Head of caudate nucleus (tissue), 42 donors: ENCODE measurements at regions not wholly inside any gene's neighbourhood (a gene's known extent, or its start where the extent isn't known, plus 50 kb on each side); places are given as distances from the start of the nearest gene placed in this dataset.

Experiments
- DNase-seq, 42 donors: peaks; one replicate each; pipeline versions ENCODE4 v3.0.0 to v3.0.0-alpha.2; 2020 to 2021; ENCODE audit warnings: mixed read lengths in 7 of 42
- intact Hi-C: fragments of 100-400 bp; cut with DNase I; formaldehyde crosslinking; loops from one replicate; pipeline ENCODE4 v1.15.0; 2022

DNA sequence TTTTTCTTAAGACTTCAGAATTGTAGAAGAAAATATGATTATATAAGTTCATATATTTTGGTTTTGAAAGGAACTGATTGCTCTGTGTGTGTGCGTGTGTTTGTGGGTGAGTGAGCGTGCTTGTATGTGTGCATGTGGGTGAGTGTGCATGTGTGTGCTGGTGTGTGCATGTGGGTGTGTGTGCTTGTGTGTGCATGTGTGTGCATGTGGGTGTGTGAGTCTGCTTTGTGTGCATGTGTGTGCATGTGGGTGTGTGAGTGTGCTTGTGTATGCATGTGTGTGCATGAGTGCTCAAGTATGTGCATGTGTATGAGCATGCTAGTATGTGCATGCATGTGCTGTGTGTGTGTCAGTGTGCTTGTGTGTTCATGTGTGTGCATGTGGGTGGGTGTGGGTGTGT, 238.5 kb downstream of the CDC5L start:
- DNase-seq, result no peak
- intact Hi-C loops, result no loop called here

DNA sequence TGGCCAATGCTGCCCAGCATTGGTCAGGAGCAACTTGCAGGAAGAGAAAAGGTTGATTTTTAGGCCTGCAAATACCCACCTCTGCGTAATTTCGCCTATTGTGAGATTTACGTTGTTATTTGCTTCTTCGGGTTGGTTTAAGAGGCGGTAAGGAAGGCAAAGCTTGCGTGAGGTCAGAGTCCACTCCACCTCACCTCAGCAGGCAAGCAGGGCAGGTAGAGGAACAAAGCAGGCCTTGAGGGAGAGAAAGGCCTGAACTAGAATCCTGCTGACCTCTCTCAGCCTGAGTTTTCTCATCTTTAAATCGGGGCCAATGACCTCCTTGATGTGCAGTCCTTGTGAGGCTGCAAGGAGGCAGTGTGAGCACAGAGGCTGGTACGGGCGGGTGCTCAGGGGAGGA, 239.1 kb downstream of the CDC5L start:
- DNase-seq, result no peak
- intact Hi-C loops, result no loop called here

DNA sequence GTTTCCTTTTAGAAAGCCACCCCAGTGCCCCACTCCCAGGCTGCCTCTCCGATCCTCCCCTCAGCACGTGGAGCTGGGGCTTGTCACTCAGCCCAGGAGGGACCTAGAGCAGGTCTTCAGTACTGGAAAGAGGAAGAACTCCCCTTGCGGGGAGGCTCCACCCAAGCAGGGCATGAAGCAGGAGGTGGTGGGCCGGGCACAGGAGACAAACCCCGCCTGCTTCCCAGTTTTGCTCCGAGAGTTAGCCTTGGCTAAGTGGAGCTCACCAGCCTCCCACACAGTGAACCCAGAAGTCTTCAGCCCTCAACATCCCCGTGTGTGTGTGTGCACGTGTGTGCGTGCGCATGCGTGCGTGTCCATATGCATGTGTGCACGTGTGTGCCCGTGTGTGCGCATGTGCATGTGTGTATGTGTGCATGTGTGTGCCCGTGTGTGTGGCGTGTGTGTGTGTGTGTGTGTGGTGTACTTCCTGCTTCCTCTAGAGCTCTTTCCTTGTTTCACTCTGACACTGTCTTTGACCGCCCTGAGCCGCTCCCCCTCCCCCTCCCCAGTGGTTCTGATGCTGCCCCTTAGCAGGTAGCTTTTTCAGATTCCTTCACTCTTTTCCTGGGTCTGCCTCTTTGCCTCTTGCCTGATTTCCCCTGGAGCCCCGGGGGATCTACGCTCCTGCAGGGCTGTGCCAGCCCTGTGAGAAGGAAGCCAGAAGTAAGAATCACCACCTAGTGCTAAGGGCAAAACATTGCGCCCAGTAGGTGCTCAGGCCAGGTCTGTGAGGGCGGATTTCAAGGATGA, 239.8 kb downstream of the CDC5L start:
- DNase-seq, result peak in 29 of 42 donors; percentile 6 to 50 (median 23)
- intact Hi-C loops, result no loop called here

DNA sequence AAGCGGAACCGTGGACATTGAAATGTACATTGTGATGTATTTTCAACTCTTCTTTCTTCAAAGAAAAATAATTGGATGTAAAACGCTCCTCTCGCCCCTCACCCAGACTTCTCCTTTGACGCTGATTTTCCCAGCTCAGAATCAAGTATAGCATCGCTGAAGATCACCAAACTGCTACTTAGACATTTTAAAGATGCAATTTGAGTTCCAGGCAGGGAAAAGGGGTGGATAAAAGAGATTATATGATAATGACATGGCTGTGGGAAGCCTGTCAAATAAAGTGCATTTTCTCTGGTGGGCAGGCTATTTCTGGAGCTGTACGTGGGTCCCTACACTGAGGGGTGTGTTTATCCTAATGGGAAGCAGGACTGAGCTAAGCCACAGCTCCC, 240.4 kb downstream of the CDC5L start:
- no peak for DNase-seq
- intact Hi-C loops, result no loop called here

DNA sequence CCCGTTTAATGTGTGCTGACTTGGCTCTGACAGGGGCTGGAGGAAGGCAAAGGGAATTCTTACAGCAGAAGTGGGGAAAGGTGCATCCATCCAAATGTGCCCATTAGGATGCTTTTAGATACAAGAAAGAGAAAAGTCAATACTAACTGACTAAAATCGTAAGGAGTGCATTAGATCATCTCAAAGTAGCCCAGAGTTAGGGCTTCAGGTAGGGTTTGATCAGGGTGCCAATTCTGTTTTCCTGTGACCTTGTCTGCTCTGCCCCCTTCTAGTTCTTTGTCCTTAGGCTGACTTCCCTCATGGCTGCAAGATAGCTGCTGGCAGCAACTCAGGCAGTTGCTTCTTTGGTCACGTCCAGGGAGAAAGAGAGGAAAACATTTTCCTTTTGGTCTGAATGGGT, 240.8 kb downstream of the CDC5L start:
- no peak for DNase-seq
- intact Hi-C loops, result no loop called here

DNA sequence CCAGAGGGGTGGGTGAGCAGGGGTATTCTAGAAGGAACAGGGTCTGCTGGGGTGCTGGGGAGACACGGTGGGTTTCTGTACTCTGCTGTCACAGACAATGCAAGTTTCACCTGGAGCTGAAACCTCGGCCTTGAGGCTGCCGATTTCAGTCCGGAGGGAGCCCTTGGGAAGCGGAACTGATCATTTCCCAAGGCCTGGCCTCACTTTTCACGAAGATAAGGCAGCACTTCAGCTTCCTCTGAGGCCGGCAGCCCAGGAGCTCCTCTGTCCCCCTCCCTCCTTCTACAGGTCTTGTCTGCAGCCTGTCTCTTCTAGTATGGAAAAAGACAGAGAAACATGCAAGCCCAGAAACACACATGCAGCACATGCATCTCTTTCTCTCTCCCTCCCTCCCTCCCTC, 242.1 kb downstream of the CDC5L start:
- peak in 1 of 42 donors; percentile 6 for DNase-seq
- intact Hi-C loops, result no loop called here

DNA sequence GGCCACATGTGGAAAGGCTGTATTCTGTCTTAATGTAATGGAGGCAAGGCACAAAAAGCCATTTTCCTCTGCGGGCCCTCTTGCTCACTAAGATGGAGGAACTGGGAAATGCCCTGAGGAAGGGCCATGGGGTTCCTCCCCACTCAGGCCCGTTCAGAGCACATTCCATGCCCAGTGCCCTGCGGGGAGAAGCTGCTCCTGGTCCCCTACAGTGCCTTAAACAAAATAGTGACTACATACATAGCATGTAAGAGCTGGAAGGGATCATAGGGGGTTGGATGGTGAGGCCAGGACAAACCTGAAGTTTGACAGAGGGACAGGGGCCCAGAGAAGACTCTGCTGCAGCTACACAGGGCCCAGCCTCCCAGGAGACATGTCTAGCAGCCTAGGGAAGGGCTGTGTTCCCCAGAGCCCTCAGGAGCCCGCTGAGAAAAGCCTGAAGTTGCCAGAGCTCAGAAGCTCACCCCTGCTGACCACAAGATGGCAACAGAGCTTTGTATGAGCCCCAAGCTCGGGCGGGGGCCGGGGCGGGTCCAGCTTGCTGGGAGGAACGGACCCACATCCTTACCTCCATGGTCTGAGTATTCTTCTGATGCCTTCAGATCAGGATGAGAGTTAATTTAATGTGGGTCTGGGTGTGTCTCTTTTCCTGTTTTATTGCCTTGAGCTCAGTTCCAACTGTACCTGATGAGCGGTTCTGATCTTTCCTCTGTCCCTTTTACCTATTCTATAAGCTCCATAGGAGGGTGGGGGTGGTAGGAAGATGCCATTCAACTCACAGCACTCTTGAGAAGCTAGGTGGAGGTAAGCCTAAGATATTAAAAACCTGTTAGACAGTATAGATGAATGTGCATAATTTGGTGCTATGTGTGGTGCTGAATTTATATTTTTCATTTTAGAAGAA, 242.9 kb downstream of the CDC5L start:
- peak in 32 of 42 donors; percentile 9 to 62 (median 27) for DNase-seq
- intact Hi-C loops, result no loop called here

DNA sequence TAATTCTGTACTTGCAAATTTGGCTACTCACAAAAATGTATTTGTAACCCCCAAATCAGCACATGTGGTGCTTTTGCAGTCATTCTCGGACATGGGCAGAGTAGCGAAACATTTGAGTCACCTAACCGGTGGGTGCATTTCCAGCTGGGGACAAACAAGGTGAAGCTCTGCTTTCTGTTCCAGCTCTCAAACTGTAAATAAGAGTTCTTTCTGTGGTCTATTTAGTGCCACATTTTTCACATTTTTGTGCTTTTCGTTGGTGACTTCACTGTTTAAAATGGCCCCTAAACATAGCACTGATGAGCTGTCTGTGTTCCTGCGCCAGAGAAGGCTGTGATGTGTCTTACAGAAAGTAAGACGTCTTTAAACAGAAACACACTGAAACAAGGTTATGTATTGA, 244.5 kb downstream of the CDC5L start:
- intact Hi-C loops, result no loop called here
- no peak for DNase-seq

DNA sequence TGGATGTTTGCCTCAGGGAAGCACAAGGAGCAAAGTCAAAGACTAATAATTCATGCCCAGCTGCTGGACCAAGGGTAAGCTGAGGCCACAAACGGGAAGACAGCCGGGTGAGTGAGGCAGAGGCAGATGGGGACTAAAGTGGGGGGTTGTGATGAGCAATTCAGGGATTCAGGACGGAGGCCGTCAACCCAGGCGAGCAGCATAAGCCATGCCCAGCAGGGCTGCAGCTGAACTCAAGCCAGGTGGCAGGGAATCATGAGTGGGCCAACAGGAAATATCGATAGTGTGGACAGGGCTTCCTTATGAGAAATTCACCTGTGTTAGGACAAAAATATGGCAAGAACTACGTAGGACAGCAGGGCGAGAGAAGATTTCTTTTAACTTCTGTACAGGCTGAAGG, 246.8 kb downstream of the CDC5L start:
- no peak for DNase-seq
- intact Hi-C loops, result no loop called here

DNA sequence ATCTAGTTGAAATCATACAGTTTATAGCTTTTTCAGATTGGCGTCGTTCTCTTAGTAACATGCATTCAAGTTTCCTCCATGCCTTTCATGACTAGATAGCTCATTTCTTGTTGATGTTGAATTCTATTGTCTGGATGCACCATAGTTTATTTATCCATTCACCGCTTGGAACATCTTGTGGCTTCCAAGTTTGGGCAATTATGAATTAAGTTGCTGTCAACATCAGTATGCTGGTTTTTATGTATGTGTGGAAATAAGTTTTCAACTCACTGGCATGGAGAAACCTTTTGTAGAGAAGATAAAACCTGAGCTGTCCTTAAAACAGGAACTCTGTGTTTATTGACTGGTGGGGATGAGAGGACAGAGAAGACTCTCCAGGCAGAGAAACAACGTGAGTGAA, 248.0 kb downstream of the CDC5L start:
- intact Hi-C loops, result no loop called here
- DNase-seq, result no peak

DNA sequence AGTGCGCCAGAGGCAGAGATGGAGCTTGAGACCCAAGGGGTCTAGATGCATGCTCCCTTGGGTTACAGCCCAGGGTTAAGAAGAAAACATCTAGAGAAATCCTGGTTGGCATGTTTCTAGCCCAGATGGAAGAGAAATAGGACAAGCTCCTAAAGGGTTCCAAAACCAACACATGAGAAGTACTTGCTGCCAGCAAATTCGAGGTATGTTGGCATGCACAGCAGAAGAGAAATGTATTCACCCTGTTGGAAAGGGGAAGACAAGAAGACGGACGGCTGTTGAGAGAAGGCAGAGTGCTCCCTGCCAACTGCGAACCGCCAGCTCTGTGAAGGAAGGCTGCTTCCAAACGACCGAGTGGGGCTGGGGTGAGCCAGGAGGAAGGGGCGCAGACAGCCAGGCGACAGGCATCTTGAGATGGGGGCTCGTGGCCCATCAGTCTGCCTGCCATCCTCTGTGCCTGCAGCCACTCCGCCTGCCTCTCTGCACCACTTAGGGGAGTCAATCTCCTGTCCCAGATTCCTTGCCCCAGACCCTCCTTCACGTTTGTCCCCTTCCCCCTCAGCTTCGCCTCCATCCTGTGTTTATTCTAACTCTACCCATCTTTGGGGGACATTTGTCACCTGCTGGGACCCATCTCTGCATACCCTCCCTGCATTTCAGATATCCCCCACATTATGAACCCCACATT, 249.2 kb downstream of the CDC5L start:
- intact Hi-C loops, result no loop called here
- DNase-seq, result no peak

DNA sequence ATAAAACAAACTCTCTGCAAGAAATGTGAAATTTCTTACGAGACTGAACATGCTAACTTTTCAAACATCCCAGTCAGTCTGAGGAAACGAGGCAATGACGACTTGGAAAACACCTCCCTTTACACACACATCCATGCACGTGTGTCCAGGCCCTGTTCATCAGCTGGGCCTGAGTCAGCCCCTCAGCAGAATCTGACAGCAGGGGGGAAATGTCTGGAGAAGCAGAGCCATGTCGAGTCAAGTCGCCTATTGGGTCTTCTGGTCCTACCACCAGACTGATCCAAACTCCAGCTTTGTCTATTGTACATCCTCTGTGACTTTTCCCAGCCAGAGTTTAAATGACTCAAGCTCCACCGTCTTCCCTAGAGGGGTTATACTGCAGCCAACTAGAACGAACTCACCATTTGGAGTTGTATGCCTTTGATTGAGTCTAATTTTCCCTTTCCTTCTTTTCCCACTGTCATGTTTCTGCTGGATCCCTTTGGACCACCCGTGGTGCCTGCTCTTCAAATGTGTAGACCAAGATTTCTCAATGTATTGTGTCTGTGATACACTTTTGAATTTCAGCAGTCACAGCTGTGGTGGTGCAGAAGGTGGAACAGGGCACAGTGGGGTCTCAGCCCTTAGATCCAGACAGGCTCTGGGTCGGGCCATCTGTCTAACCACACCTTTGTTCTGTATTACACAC, 254.0 kb downstream of the CDC5L start:
- no peak for DNase-seq

DNA sequence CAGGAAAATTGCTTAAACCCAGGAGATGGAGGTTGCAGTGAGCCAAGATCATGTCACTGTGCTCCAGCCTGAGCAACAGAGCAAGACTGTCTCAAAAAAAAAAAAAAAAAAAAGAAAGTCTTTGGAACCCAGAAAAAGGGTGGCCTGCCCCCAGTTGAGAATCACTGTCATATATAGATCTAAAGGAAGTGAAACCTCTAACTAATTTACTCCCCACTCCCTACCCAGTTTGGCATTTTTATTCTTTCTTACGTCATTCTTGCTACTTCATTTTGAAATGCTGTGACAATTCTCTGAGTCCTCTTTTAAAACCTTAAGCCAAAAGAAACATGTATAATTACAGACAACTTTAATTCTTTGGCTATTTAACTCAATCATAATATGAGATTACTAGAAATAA, 254.8 kb downstream of the CDC5L start:
- intact Hi-C loops, result no loop called here

More for the DNA sequence above, 254.0 kb downstream of the CDC5L start:
- intact Hi-C loops, result no loop called here

DNA sequence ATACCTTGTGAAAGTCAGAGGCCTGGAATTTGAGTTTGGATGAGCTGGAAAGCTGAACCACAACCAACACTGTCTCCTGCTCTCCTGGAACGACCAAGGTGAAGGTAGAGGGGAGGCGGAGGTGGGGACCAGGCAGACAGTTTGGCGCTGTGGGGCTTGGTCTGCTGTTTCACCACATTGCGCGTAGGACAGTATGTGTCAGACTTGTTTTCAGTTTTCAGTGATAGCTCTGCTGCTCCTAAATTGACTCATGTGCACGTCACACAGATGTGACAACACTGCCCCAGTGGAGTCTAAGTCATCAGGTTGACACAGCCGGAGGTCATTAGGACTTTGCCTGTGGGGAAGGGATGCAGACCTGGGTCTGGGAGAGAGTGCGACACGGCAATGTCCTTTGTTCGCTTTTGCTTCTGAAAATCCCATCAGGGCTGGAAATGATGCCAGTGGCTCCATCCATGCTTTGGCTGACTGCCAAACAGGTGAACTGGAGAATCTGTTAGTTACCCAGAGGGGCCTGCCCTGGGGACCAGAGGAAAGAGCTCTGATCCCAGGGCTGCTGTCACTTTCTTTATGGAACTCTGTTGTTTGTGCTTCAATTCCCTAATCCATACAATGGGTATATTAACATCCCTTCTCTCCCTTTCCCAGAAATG, 255.5 kb downstream of the CDC5L start:
- intact Hi-C loops, result no loop called here
- DNase-seq, result no peak

More for the DNA sequence above, 254.8 kb downstream of the CDC5L start:
- no peak for DNase-seq

DNA sequence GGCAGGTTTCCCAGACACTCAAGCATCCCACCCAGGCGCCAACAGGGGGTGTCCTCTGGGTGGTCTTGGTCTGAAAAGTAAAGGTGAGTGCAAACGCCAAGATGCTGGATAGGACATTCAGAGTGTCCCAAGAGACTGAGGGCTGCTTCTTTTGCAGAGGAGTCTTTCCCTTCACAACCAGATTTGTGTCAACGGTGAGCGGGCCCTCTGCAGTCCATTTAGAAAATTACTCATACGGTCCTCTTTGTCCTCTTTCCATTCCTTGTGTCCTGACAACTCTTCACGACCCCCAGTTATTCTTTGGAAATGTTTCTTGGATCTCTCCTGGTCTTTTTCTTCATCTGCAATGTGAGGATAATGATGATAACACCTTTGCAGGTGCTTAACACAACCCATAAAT, 257.8 kb downstream of the CDC5L start:
- no peak for DNase-seq
- intact Hi-C loops, result no loop called here

DNA sequence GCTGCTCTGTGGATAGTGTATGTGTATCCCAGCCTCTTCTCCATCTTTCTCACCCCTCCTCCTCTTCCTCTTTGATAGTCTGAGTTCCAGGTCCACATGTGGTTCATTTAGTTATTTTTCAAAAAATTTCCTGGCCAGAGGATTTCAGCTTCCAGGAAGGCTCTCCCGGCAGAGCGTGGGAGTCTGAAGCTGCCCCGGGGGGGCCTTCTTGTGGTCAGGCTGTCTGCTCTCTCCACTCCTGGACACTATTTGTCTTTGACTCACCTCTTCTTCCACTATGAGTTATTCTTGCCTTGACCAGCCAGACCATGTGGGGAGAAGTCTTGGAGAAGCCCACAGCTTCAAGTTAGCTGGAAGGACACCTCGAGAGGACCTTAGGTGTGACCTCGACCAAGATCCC, 258.8 kb downstream of the CDC5L start:
- intact Hi-C loops, result no loop called here
- no peak for DNase-seq

DNA sequence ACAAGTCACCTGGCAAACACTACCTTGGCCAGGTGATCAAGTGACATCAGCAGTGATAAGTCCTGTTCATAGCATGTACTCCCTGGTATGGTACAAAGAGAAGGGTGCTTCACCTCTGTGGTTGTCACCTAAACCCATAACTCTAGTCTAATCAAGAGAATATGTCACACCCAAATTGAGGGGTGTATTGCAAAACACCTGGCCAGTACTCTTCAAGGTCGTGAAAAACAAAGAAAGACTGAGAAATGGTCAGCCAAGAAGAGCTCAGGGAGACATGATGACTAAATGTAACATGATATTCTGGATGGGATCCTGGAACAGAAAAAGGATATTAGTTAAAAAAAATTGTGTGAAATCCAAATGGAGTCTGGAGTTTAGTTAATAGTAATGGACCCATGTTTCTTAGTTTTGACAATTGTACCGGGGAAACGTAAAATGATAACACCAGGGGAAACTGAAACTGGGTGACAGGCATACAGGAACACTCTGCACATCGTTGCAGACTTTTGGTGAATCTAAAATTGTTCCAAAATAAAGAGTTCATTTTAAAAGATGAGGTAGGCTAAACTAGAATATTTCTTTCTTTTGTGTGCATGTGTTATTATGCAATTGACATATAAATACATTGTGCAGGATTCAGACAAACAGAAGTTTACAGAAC, 262.0 kb downstream of the CDC5L start:
- no peak for DNase-seq
- intact Hi-C loops, result loop anchor here (10.0 kb wide), 2 partner anchors 175 to 765 kb away; no protein-coding TSS in a partner anchor

DNA sequence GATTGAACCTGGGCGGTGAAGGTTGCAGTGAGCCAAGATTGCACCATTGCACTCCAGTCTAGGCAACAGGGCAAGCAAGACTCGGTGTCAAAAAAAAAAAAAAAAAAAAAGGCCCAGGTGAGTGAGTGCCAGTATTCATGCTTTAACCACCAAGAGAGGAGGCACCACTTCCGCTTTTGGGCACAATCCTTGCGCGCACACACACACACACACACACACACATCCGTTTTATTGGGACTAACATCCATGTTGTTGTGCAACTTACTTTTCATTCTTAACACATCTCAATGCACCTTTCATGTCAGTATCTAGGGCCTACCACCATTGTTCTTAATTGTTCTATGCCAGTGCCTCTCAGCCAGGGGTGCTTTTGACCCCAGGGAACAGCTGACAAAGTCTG, 263.0 kb downstream of the CDC5L start:
- no peak for DNase-seq
- intact Hi-C loops, result loop anchor here (10.0 kb wide), 2 partner anchors 176 to 764 kb away; no protein-coding TSS in a partner anchor
